Sigmoid colon (tissue), 4 donors: ENCODE measurements at regions not wholly inside any gene's neighbourhood (a gene's known extent, or its start where the extent isn't known, plus 50 kb on each side); places are given as distances from the start of the nearest gene placed in this dataset.

ENCODE experiments used
- EP300 ChIP-seq, 4 donors: sonication (generic); formaldehyde crosslinking; IDR thresholded peaks; one replicate each; pipeline ENCODE4 v1.6.1; 2017; ENCODE audit warnings: antibody characterized with exemption in 4 of 4
- POLR2A ChIP-seq, 2 donors: fragments of 450-650 bp; IDR thresholded peaks; one replicate each; pipeline ENCODE4 v1.6.1; 2016; ENCODE audit warnings: antibody characterized with exemption in 2 of 2, mild to moderate bottlenecking in 2 of 2, moderate library complexity in 2 of 2
- TF ChIP-seq, protein P1 (sequence below), 4 experiments: fragments of 450-650 bp in 3 of 4; fragments of 200-600 bp in 1 of 4; IDR thresholded peaks; one replicate each; pipeline ENCODE4 v1.5.1; 2016 to 2019; ENCODE audit warnings: antibody characterized with exemption in 4 of 4, mild to moderate bottlenecking in 3 of 4, moderate library complexity in 2 of 4

DNA sequence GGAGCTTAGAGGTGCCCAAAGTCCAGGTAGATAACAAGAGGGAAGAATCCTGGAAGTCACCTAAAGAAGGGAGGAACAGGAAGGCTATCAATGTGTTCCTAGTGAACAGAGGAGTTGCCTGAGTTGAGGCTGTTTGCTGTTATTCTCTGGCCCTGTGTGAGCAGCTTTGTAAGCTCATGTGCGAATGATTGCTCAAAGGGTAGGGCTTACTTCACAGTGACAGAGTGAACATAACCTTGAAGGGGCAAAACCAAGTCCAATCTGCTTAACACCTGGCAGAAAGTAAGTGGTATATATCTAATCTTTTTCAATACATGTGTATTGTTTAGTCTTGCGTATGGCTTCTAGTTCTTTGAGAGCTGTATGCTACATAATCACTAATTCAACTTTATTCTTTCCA lies 1153.6 kb downstream of the TUSC7 start:
- TF ChIP-seq, protein P1, sequence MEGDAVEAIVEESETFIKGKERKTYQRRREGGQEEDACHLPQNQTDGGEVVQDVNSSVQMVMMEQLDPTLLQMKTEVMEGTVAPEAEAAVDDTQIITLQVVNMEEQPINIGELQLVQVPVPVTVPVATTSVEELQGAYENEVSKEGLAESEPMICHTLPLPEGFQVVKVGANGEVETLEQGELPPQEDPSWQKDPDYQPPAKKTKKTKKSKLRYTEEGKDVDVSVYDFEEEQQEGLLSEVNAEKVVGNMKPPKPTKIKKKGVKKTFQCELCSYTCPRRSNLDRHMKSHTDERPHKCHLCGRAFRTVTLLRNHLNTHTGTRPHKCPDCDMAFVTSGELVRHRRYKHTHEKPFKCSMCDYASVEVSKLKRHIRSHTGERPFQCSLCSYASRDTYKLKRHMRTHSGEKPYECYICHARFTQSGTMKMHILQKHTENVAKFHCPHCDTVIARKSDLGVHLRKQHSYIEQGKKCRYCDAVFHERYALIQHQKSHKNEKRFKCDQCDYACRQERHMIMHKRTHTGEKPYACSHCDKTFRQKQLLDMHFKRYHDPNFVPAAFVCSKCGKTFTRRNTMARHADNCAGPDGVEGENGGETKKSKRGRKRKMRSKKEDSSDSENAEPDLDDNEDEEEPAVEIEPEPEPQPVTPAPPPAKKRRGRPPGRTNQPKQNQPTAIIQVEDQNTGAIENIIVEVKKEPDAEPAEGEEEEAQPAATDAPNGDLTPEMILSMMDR (IDR thresholded peaks at IDR 0.05): no peak
- no peak for TF ChIP-seq POLR2A (IDR thresholded peaks at IDR 0.05)
- TF ChIP-seq EP300 (IDR thresholded peaks at IDR 0.05): no peak
